Activated T-cell treated with anti-CD3 and anti-CD28 coated beads for 1 hour (primary cell): ENCODE measurements at regions not wholly inside any gene's neighbourhood (a gene's known extent, or its start where the extent isn't known, plus 50 kb on each side); places are given as distances from the start of the nearest gene placed in this dataset.

ENCODE experiments used
- DNase-seq: peaks from one replicate; pipeline ENCODE4 v3.0.0-alpha.2; 2020; ENCODE audit warnings: low read depth

GRCh38 chr14:62546862-62547474 lies 498.3 kb downstream of the KCNH5 start:
- DNase-seq = no peak

- DNase-seq = no peak
These were observed 487.8 kb downstream of the KCNH5 start for GRCh38 chr14:62557416-62557815.

- no peak for DNase-seq
These were observed 486.8 kb downstream of the KCNH5 start for GRCh38 chr14:62558451-62558850.

GRCh38 chr14:62585247-62585646 lies 460.0 kb downstream of the KCNH5 start:
- no peak for DNase-seq

- no peak for DNase-seq
These were observed 452.4 kb downstream of the KCNH5 start for GRCh38 chr14:62592877-62593276.

- no peak for DNase-seq
These were observed 448.1 kb downstream of the KCNH5 start for GRCh38 chr14:62597143-62597542.

GRCh38 chr14:62599616-62600385 lies 445.5 kb downstream of the KCNH5 start:
- no peak for DNase-seq

GRCh38 chr14:62602712-62603111 lies 442.5 kb downstream of the KCNH5 start:
- no peak for DNase-seq

- no peak for DNase-seq
These were observed 440.7 kb downstream of the KCNH5 start for GRCh38 chr14:62604524-62604923.

GRCh38 chr14:62614122-62614521 lies 431.1 kb downstream of the KCNH5 start:
- no peak for DNase-seq

- no peak for DNase-seq
These were observed 428.6 kb downstream of the KCNH5 start for GRCh38 chr14:62616668-62617067.

GRCh38 chr14:62626416-62626815 lies 418.8 kb downstream of the KCNH5 start:
- no peak for DNase-seq

GRCh38 chr14:62629176-62629725 lies 416.0 kb downstream of the KCNH5 start:
- DNase-seq = no peak

GRCh38 chr14:62631176-62631575 lies 414.1 kb downstream of the KCNH5 start:
- no peak for DNase-seq

- no peak for DNase-seq
These were observed 412.5 kb downstream of the KCNH5 start for GRCh38 chr14:62632771-62633170.

- no peak for DNase-seq
These were observed 399.6 kb downstream of the KCNH5 start for GRCh38 chr14:62645649-62646048.
